HL-60 (cell line): ENCODE measurements at regions not wholly inside any gene's neighbourhood (a gene's known extent, or its start where the extent isn't known, plus 50 kb on each side); places are given as distances from the start of the nearest gene placed in this dataset.

Experiments used
- DNase-seq, 2 experiments: peaks; one replicate each; pipeline ENCODE4 v3.0.0-alpha.2; 2010 to 2020; ENCODE audit warnings: low read depth in 1 of 2, low spot score in 1 of 2
- H3K27ac ChIP-seq: fragments of 250-450 bp; sonication (Bioruptor Pico); replicated peaks from 2 replicates; pipeline ENCODE4 v1.5.1; 2020; ENCODE audit warnings: mild to moderate bottlenecking, moderate library complexity
- H3K27me3 ChIP-seq: fragments of 250-450 bp; sonication (Bioruptor Pico); 2 replicates; pipeline ENCODE4 v1.5.1; 2021; ENCODE audit warnings: mild to moderate bottlenecking, moderate library complexity; ENCODE audit not compliant: insufficient read depth, poor library complexity, severe bottlenecking
- H3K4me3 ChIP-seq: replicated peaks from 2 replicates; pipeline ENCODE4 v1.5.1; 2011; ENCODE audit warnings: mild to moderate bottlenecking, control low read depth, low read length; ENCODE audit not compliant: insufficient read depth
- CTCF ChIP-seq: IDR thresholded peaks from one replicate; pipeline ENCODE4 v1.5.1; 2011; ENCODE audit warnings: low read length, control low read depth, inconsistent platforms; ENCODE audit not compliant: insufficient read depth
- GABPA ChIP-seq: IDR thresholded peaks from 2 replicates; pipeline ENCODE4 v1.6.1; 2012; ENCODE audit warnings: low read depth
- POLR2AphosphoS5 ChIP-seq: IDR thresholded peaks from 2 replicates; pipeline ENCODE4 v1.6.1; 2012; ENCODE audit warnings: low read depth
- REST ChIP-seq: IDR thresholded peaks from 2 replicates; pipeline ENCODE4 v1.6.1; 2012; ENCODE audit warnings: low read depth; ENCODE audit not compliant: insufficient replicate concordance
- SPI1 ChIP-seq: IDR thresholded peaks from 2 replicates; pipeline ENCODE4 v1.6.1; 2012; ENCODE audit warnings: low read depth, mild to moderate bottlenecking, borderline replicate concordance

- Histone ChIP-seq H3K27me3 (no peaks in the 10 kb centered on the region), H3K4me3 (no peak overlapping the region)
Observed at GRCh38 chr7:79590391-79590790, 136.9 kb upstream of the MAGI2 start.

GRCh38 chr7:79570903-79571302 lies 117.4 kb upstream of the MAGI2 start:
- Histone ChIP-seq H3K27me3 (no peaks in the 10 kb centered on the region), H3K27ac (no peak overlapping the region), H3K4me3 (no peak overlapping the region)
- DNase-seq = no peak
- TF ChIP-seq CTCF = no peak
- no peak for TF ChIP-seq SPI1
- no peak for TF ChIP-seq POLR2AphosphoS5
- no peak for TF ChIP-seq GABPA
- no peak for TF ChIP-seq REST

More at GRCh38 chr7:79590391-79590790, 136.9 kb upstream of the MAGI2 start:
- H3K27ac ChIP-seq = no peak overlapping the region
- DNase-seq = no peak
- no peak for TF ChIP-seq SPI1
- TF ChIP-seq GABPA = no peak
- no peak for TF ChIP-seq REST
- no peak for TF ChIP-seq POLR2AphosphoS5
- no peak for TF ChIP-seq CTCF

- H3K4me3 ChIP-seq = no peak overlapping the region
- no peak overlapping the region for H3K27ac ChIP-seq
- DNase-seq = no peak
- TF ChIP-seq GABPA = no peak
- no peak for TF ChIP-seq SPI1
- TF ChIP-seq REST = no peak
- no peak for TF ChIP-seq POLR2AphosphoS5
- TF ChIP-seq CTCF = no peak
- no peaks in the 10 kb centered on the region for H3K27me3 ChIP-seq
Observed at GRCh38 chr7:79563821-79564522, 110.5 kb upstream of the MAGI2 start.
